H1 (cell line): ENCODE measurements at regions not wholly inside any gene's neighbourhood (a gene's known extent, or its start where the extent isn't known, plus 50 kb on each side); places are given as distances from the start of the nearest gene placed in this dataset.

ENCODE experiments used
- CTCF ChIA-PET: fragments of 300-600 bp; sonication (Branson Sonifier 250); formaldehyde crosslinking; loops from one replicate; lab custom pipeline; 2021; ENCODE audit not compliant: partially characterized antibody; lab: Charles Lee
- POLR2A ChIA-PET: fragments of 300-600 bp; sonication (Branson Sonifier 250); formaldehyde crosslinking; loops from one replicate; lab custom pipeline; 2021; ENCODE audit warnings: inconsistent platforms; ENCODE audit not compliant: partially characterized antibody; lab: Charles Lee
- DNase-seq, 2 experiments: peaks; one replicate each; pipeline versions ENCODE4 v3.0.0 to v3.0.0-alpha.2; 2010 to 2022; ENCODE audit warnings: low spot score in 2 of 2, low read depth in 1 of 2, mixed read lengths in 1 of 2
- FAIRE-seq: peaks from 2 replicates; lab custom pipeline; 2011; peaks lifted over from hg19 to GRCh38; lab: Jason Lieb, UNC
- H2AFZ ChIP-seq: 2 replicates; pipeline ENCODE4 v1.8.1; 2012; ENCODE audit warnings: low read length, inconsistent platforms
- H2AK5ac ChIP-seq: 2 replicates; pipeline ENCODE4 v1.6.1; 2013; ENCODE audit warnings: low read depth, low read length
- H2BK120ac ChIP-seq: replicated peaks from 2 replicates; pipeline ENCODE3; 2013; ENCODE audit warnings: low read depth, low read length, inconsistent platforms
- H2BK12ac ChIP-seq: 2 replicates; pipeline ENCODE4 v1.6.1; 2013; ENCODE audit warnings: low read depth, low read length
- H2BK15ac ChIP-seq: 2 replicates; pipeline ENCODE4 v1.6.1; 2013; ENCODE audit warnings: low read length
- H2BK20ac ChIP-seq: 2 replicates; pipeline ENCODE4 v1.6.1; 2013; ENCODE audit warnings: low read length
- H2BK5ac ChIP-seq: 2 replicates; pipeline ENCODE4 v1.6.1; 2013; ENCODE audit warnings: low read depth, low read length
- H3K14ac ChIP-seq: 2 replicates; pipeline ENCODE4 v1.6.1; 2013; ENCODE audit warnings: inconsistent platforms; ENCODE audit not compliant: insufficient read length
- H3K18ac ChIP-seq: 2 replicates; pipeline ENCODE4 v1.6.1; 2013; ENCODE audit warnings: low read length; ENCODE audit errors: extremely low read depth
- H3K23ac ChIP-seq: 2 replicates; pipeline ENCODE4 v1.6.1; 2013; ENCODE audit warnings: inconsistent platforms; ENCODE audit not compliant: insufficient read length
- H3K23me2 ChIP-seq: 2 replicates; pipeline ENCODE4 v1.6.1; 2013; ENCODE audit warnings: low read depth, low read length
- H3K27ac ChIP-seq: 2 replicates; pipeline ENCODE4 v1.6.1; 2011; ENCODE audit warnings: low read depth, low read length, inconsistent platforms
- H3K27me3 ChIP-seq, 4 experiments: replicated peaks in 1 of 4; 1 replicate in 1 of 4; 2 replicates in 3 of 4; pipeline versions ENCODE4 v1.6.1 to v1.8.1; 2011 to 2013; ENCODE audit warnings: low read length in 3 of 4, mild to moderate bottlenecking in 3 of 4, inconsistent platforms in 2 of 4, mixed read lengths in 2 of 4, moderate library complexity in 1 of 4; ENCODE audit not compliant: control insufficient read depth in 3 of 4, insufficient read depth in 3 of 4; ENCODE audit errors: extremely low read depth in 1 of 4
- H3K36me3 ChIP-seq, 4 experiments: 2 replicates each; pipeline versions ENCODE4 v1.6.1 to v1.8.1; 2011 to 2013; ENCODE audit warnings: mild to moderate bottlenecking in 4 of 4, low read length in 3 of 4, moderate library complexity in 2 of 4, control low read depth in 1 of 4, inconsistent platforms in 1 of 4; ENCODE audit not compliant: insufficient read depth in 4 of 4, control insufficient read depth in 2 of 4
- H3K4ac ChIP-seq: replicated peaks from 2 replicates; pipeline ENCODE3; 2013; ENCODE audit warnings: low read length, low read depth, mixed read lengths, inconsistent platforms; ENCODE audit not compliant: insufficient read length
- H3K4me1 ChIP-seq, 4 experiments: replicated peaks in 1 of 4; 1 replicate in 1 of 4; 2 replicates in 3 of 4; pipeline versions ENCODE4 v1.6.1 to v1.8.1; 2011 to 2013; ENCODE audit warnings: low read length in 3 of 4, inconsistent platforms in 2 of 4, mixed read lengths in 1 of 4; ENCODE audit not compliant: insufficient read depth in 4 of 4, control insufficient read depth in 3 of 4
- H3K4me2 ChIP-seq, 2 experiments: 2 replicates each; pipeline versions ENCODE4 v1.6.1 to v1.8.1; 2011 to 2013; ENCODE audit warnings: low read depth in 2 of 2, low read length in 2 of 2, control low read depth in 1 of 2, inconsistent platforms in 1 of 2, mild to moderate bottlenecking in 1 of 2; ENCODE audit not compliant: insufficient read depth in 1 of 2
- H3K4me3 ChIP-seq, 4 experiments: fragments of 200-600, 300-600 bp in 1 of 4; sonication (generic), shearing (Covaris generic), sonication (Bioruptor Twin) in 1 of 4; 2 replicates each; pipeline versions ENCODE4 v1.5.1 to v1.8.1; 2011 to 2016; ENCODE audit warnings: low read length in 4 of 4, low read depth in 3 of 4, control low read depth in 2 of 4, inconsistent platforms in 2 of 4, mild to moderate bottlenecking in 2 of 4, mixed read lengths in 1 of 4, moderate library complexity in 1 of 4; ENCODE audit not compliant: insufficient read depth in 2 of 4; ENCODE audit errors: extremely low read depth in 1 of 4
- H3K56ac ChIP-seq: replicated peaks from 2 replicates; pipeline ENCODE3; 2013; ENCODE audit warnings: low read depth, mild to moderate bottlenecking, mixed read lengths, low read length, inconsistent platforms; ENCODE audit not compliant: insufficient read length
- H3K79me1 ChIP-seq: 2 replicates; pipeline ENCODE4 v1.6.1; 2013; ENCODE audit warnings: low read depth, low read length, control low read depth
- H3K79me2 ChIP-seq, 2 experiments: 2 replicates each; pipeline versions ENCODE4 v1.6.1 to v1.8.1; 2012 to 2013; ENCODE audit warnings: low read length in 2 of 2, mild to moderate bottlenecking in 2 of 2, inconsistent platforms in 1 of 2; ENCODE audit not compliant: insufficient read depth in 2 of 2, control insufficient read depth in 1 of 2
- H3K9ac ChIP-seq, 4 experiments: replicated peaks in 1 of 4; 1 replicate in 1 of 4; 2 replicates in 3 of 4; pipeline versions ENCODE4 v1.6.1 to v1.8.1; 2011 to 2013; ENCODE audit warnings: low read depth in 3 of 4, low read length in 3 of 4, control low read depth in 2 of 4, mild to moderate bottlenecking in 2 of 4, moderate library complexity in 2 of 4, inconsistent platforms in 1 of 4; ENCODE audit errors: extremely low read depth in 1 of 4
- H3K9me3 ChIP-seq, 2 experiments: 2 replicates each; pipeline versions ENCODE4 v1.6.1 to v1.8.1; 2012 to 2013; ENCODE audit warnings: mild to moderate bottlenecking in 2 of 2, moderate library complexity in 2 of 2, control low read depth in 1 of 2, inconsistent platforms in 1 of 2, low read depth in 1 of 2, low read length in 1 of 2, mixed read lengths in 1 of 2; ENCODE audit not compliant: insufficient read depth in 2 of 2
- H4K20me1 ChIP-seq, 2 experiments: replicated peaks in 1 of 2; 2 replicates each; pipeline versions ENCODE3 to v1.8.1; 2011 to 2013; ENCODE audit warnings: inconsistent platforms in 2 of 2, low read length in 2 of 2, mild to moderate bottlenecking in 1 of 2; ENCODE audit not compliant: insufficient read depth in 2 of 2, control insufficient read depth in 1 of 2
- H4K5ac ChIP-seq: 2 replicates; pipeline ENCODE4 v1.6.1; 2013; ENCODE audit warnings: low read length, low read depth, mixed read lengths, inconsistent platforms; ENCODE audit not compliant: insufficient read length
- H4K8ac ChIP-seq: 2 replicates; pipeline ENCODE4 v1.8.0; 2013; ENCODE audit warnings: mild to moderate bottlenecking, moderate library complexity, low read length, inconsistent platforms; ENCODE audit not compliant: insufficient read depth; ENCODE audit errors: extremely low read depth
- H4K91ac ChIP-seq: replicated peaks from 2 replicates; pipeline ENCODE3; 2013; ENCODE audit warnings: low read length, mixed read lengths, inconsistent platforms; ENCODE audit not compliant: insufficient read length
- ATF3 ChIP-seq: IDR thresholded peaks from 2 replicates; pipeline ENCODE4 v1.6.1; 2011; ENCODE audit warnings: low read depth, mild to moderate bottlenecking, low read length; ENCODE audit not compliant: insufficient read depth
- BACH1 ChIP-seq: IDR thresholded peaks from 2 replicates; pipeline ENCODE4 v1.6.1; 2012; ENCODE audit warnings: low read length, improper control_type of control experiment
- BCL11A ChIP-seq, 2 experiments: IDR thresholded peaks; one replicate each; pipeline ENCODE4 v1.6.1; 2011; ENCODE audit warnings: low read depth in 2 of 2, low read length in 2 of 2, mild to moderate bottlenecking in 2 of 2
- CHD2 ChIP-seq: IDR thresholded peaks from 2 replicates; pipeline ENCODE4 v1.6.1; 2012; ENCODE audit warnings: low read length, improper control_type of control experiment
- CREB1 ChIP-seq: IDR thresholded peaks from 2 replicates; pipeline ENCODE4 v1.6.1; 2012; ENCODE audit warnings: inconsistent platforms
- E2F6 ChIP-seq: IDR thresholded peaks from 2 replicates; pipeline ENCODE4 v1.6.1; 2012; ENCODE audit warnings: inconsistent platforms
- EZH2 ChIP-seq: fragments of 200-600 bp; sonication (generic); IDR thresholded peaks from 2 replicates; pipeline ENCODE4 v1.7.1; 2012; ENCODE audit warnings: low read depth, mild to moderate bottlenecking, moderate library complexity, low read length, inconsistent platforms; ENCODE audit not compliant: severe bottlenecking
- KDM5A ChIP-seq: fragments of 200-600 bp; IDR thresholded peaks from 2 replicates; pipeline ENCODE4 v1.7.1; 2012; ENCODE audit warnings: mild to moderate bottlenecking, low read length, inconsistent platforms, mixed read lengths
- MAFK ChIP-seq: IDR thresholded peaks from 2 replicates; pipeline ENCODE4 v1.6.1; 2012; ENCODE audit warnings: low read depth, mild to moderate bottlenecking, improper control_type of control experiment, low read length
- POLR2A ChIP-seq, 2 experiments: IDR thresholded peaks; 1 replicate in 1 of 2; 2 replicates in 1 of 2; pipeline ENCODE4 v1.6.1; 2011; ENCODE audit warnings: low read depth in 2 of 2, low read length in 2 of 2, mild to moderate bottlenecking in 2 of 2; ENCODE audit errors: control extremely low read depth in 1 of 2
- SIRT6 ChIP-seq: IDR thresholded peaks from one replicate; pipeline ENCODE4 v1.7.1; 2012; ENCODE audit warnings: low read length, inconsistent platforms
- TAF7 ChIP-seq: optimal IDR thresholded peaks from 2 replicates; pipeline ENCODE3; 2011; ENCODE audit warnings: low read depth, mild to moderate bottlenecking, inconsistent platforms, low read length, moderate library complexity, borderline replicate concordance
- USF2 ChIP-seq: IDR thresholded peaks from 2 replicates; pipeline ENCODE4 v1.6.1; 2011; ENCODE audit warnings: low read length, improper control_type of control experiment
- YY1 ChIP-seq: IDR thresholded peaks from 2 replicates; pipeline ENCODE4 v1.6.1; 2011; ENCODE audit warnings: low read depth, mild to moderate bottlenecking, low read length
- WGBS, 2 experiments: shearing (Covaris generic) in 1 of 2; methylation state at CpG; one replicate each; pipeline versions ENCODE4 v1.1.6 to v1.1.7; 2013 to 2015; ENCODE audit warnings: low lambda C conversion rate in 2 of 2, mixed read lengths in 2 of 2, inconsistent platforms in 1 of 2, low coverage in 1 of 2, missing lambda C conversion rate in 1 of 2; ENCODE audit not compliant: insufficient replicate concordance in 2 of 2, insufficient coverage in 1 of 2, insufficient read length in 1 of 2; ENCODE audit errors: extremely low coverage in 1 of 2, missing lambda C conversion rate in 1 of 2; 5-methylcytosine and 5-hydroxymethylcytosine counted together

GRCh38 chr7:156558198-156558597 is 82.4 kb upstream of the RNF32 start:
- no peak overlapping the region for H2AFZ ChIP-seq
- no peak overlapping the region for H4K91ac ChIP-seq
- no peaks in the 10 kb centered on the region for H3K23me2 ChIP-seq
- no peak overlapping the region for H2BK15ac ChIP-seq
- H2BK120ac ChIP-seq: no peak overlapping the region
- no peak overlapping the region for H3K4me3 ChIP-seq
- no peak overlapping the region for H3K27ac ChIP-seq
- H3K36me3 ChIP-seq: no peaks in the 10 kb centered on the region
- H4K8ac ChIP-seq: no peak overlapping the region
- no peak overlapping the region for H3K4ac ChIP-seq
- peaks cover 0 to 2% (median under 1%) of the 10 kb centered on the region in 4 experiments; a peak in 3 of 7 replicates for H3K4me1 ChIP-seq
- H3K9me3 ChIP-seq: no peaks in the 10 kb centered on the region
- no peaks in the 10 kb centered on the region for H3K79me1 ChIP-seq
- ChIA-PET CTCF (interaction anchor here (1.2 to 3.9 kb wide), 2 partner anchors 15 kb away, joined by 3 to 20 read pairs; no protein-coding TSS in a partner anchor), POLR2A (no interaction called here)
- no peak overlapping the region for H3K4me2 ChIP-seq
- no peak overlapping the region for H3K18ac ChIP-seq
- H2BK12ac ChIP-seq: no peak overlapping the region
- H3K27me3 ChIP-seq: no peaks in the 10 kb centered on the region
- H3K9ac ChIP-seq: no peak overlapping the region
- 89% methylated on average over 4 of the region's 4 CpGs; no CpG with 5 or more reads in 1 of the 2 experiments for WGBS, 2 experiments
- no peak overlapping the region for H3K14ac ChIP-seq
- H2AK5ac ChIP-seq: no peak overlapping the region
- no peak overlapping the region for H2BK20ac ChIP-seq
- H3K79me2 ChIP-seq: no peaks in the 10 kb centered on the region
- no peak overlapping the region for H4K5ac ChIP-seq
- no peak overlapping the region for H3K56ac ChIP-seq
- DNase-seq: no peak
- H2BK5ac ChIP-seq: no peak overlapping the region
- H3K23ac ChIP-seq: no peak overlapping the region
- no peak for FAIRE-seq
- H4K20me1 ChIP-seq: no peaks in the 10 kb centered on the region
- no peak for TF ChIP-seq CREB1
- no peak for TF ChIP-seq POLR2A (IDR thresholded peaks at IDR 0.05; ENCODE audit: control extremely low read depth in 1 of 2, low read depth in 2 of 2, low read length in 2 of 2)
- no peak for TF ChIP-seq BACH1
- TF ChIP-seq TAF7: no peak
- no peak for TF ChIP-seq BCL11A (IDR thresholded peaks at IDR 0.05; ENCODE audit: low read depth in 2 of 2, low read length in 2 of 2)
- TF ChIP-seq CHD2: no peak
- no peak for TF ChIP-seq KDM5A
- no peak for TF ChIP-seq ATF3
- no peak for TF ChIP-seq USF2
- TF ChIP-seq E2F6: no peak
- no peak for TF ChIP-seq SIRT6
- TF ChIP-seq EZH2: no peak
- no peak for TF ChIP-seq YY1
- no peak for TF ChIP-seq MAFK
